ENCODE measurements at regions not wholly inside any gene's neighbourhood (a gene's known extent, or its start where the extent isn't known, plus 50 kb on each side); places are given as distances from the start of the nearest gene placed in this dataset.

- TF ChIP-seq JUND (IDR thresholded peaks at IDR 0.05) (no peak), SP1 (IDR thresholded peaks at IDR 0.05) (no peak), CTCF (IDR thresholded peaks at IDR 0.05; ENCODE audit: low read depth, low read length, missing input control) (no peak), REST (IDR thresholded peaks at IDR 0.05) (no peak)
Observed at GRCh38 chr10:37684765-37685164, 172.6 kb downstream of the ZNF248 start.

Data from liver (tissue), 3 donors.